Rectal smooth muscle tissue (tissue), 1 donor: ENCODE measurements at regions not wholly inside any gene's neighbourhood (a gene's known extent, or its start where the extent isn't known, plus 50 kb on each side); places are given as distances from the start of the nearest gene placed in this dataset.

Source experiments
- H3K27ac ChIP-seq: one replicate; pipeline ENCODE4 v1.7.0; 2013; ENCODE audit warnings: low read depth, low read length, inconsistent platforms
- H3K27me3 ChIP-seq: one replicate; pipeline ENCODE4 v1.7.0; 2013; ENCODE audit warnings: low read length; ENCODE audit not compliant: control insufficient read depth, insufficient read depth
- H3K36me3 ChIP-seq: one replicate; pipeline ENCODE4 v1.7.0; 2013; ENCODE audit warnings: low read length; ENCODE audit not compliant: control insufficient read depth, insufficient read depth
- H3K4me1 ChIP-seq: one replicate; pipeline ENCODE4 v1.7.0; 2013; ENCODE audit warnings: low read length; ENCODE audit not compliant: control insufficient read depth, insufficient read depth
- H3K4me3 ChIP-seq: one replicate; pipeline ENCODE4 v1.7.0; 2013; ENCODE audit warnings: low read length
- H3K9ac ChIP-seq: one replicate; pipeline ENCODE4 v1.7.0; 2013; ENCODE audit warnings: low read length

GRCh38 chr4:160224049-160224448 lies 1121.2 kb downstream of the RAPGEF2 start:
- Histone ChIP-seq H3K9ac (no peak overlapping the region), H3K36me3 (no peaks in the 10 kb centered on the region), H3K27me3 (no peaks in the 10 kb centered on the region), H3K4me1 (no peaks in the 10 kb centered on the region), H3K4me3 (no peak overlapping the region), H3K27ac (no peak overlapping the region)

DNA sequence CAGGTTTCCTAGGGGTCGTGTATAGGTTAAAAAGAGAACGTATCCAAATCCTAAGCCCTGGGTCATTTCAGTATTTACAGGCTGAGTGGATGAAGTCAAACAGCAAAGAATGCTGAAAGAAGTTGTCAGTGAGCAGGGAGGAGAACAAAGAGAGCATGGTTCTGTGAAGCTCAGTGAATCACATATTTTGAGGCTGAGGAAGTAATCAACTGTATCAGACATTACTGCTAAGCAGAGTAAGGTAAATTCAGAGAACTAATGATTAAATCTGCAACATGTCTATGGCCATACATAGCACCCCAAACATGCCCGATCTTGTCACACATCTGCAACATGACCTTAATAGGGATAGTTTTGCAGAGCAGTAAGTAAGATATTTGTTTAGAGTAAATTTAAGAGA lies 1130.3 kb downstream of the RAPGEF2 start:
- H3K4me1 ChIP-seq: no peaks in the 10 kb centered on the region
- no peaks in the 10 kb centered on the region for H3K27me3 ChIP-seq
- no peak overlapping the region for H3K9ac ChIP-seq
- no peak overlapping the region for H3K27ac ChIP-seq
- no peaks in the 10 kb centered on the region for H3K36me3 ChIP-seq
- no peak overlapping the region for H3K4me3 ChIP-seq

GRCh38 chr4:160235285-160235684 lies 1132.4 kb downstream of the RAPGEF2 start:
- Histone ChIP-seq H3K36me3 (no peaks in the 10 kb centered on the region), H3K27me3 (no peaks in the 10 kb centered on the region), H3K4me1 (no peaks in the 10 kb centered on the region), H3K4me3 (no peak overlapping the region), H3K9ac (no peak overlapping the region), H3K27ac (no peak overlapping the region)

GRCh38 chr4:160235771-160236170 lies 1132.9 kb downstream of the RAPGEF2 start:
- Histone ChIP-seq H3K36me3 (no peaks in the 10 kb centered on the region), H3K4me3 (no peak overlapping the region)

GRCh38 chr4:160238790-160239189 lies 1135.9 kb downstream of the RAPGEF2 start:
- Histone ChIP-seq H3K27ac (no peak overlapping the region), H3K9ac (no peak overlapping the region), H3K4me3 (no peak overlapping the region), H3K4me1 (no peaks in the 10 kb centered on the region), H3K36me3 (no peaks in the 10 kb centered on the region), H3K27me3 (no peaks in the 10 kb centered on the region)

More at GRCh38 chr4:160235771-160236170, 1132.9 kb downstream of the RAPGEF2 start:
- Histone ChIP-seq H3K9ac (no peak overlapping the region), H3K4me1 (no peaks in the 10 kb centered on the region), H3K27me3 (no peaks in the 10 kb centered on the region), H3K27ac (no peak overlapping the region)

GRCh38 chr4:160247091-160247656 lies 1144.3 kb downstream of the RAPGEF2 start:
- Histone ChIP-seq H3K9ac (no peak overlapping the region), H3K36me3 (no peaks in the 10 kb centered on the region)

DNA sequence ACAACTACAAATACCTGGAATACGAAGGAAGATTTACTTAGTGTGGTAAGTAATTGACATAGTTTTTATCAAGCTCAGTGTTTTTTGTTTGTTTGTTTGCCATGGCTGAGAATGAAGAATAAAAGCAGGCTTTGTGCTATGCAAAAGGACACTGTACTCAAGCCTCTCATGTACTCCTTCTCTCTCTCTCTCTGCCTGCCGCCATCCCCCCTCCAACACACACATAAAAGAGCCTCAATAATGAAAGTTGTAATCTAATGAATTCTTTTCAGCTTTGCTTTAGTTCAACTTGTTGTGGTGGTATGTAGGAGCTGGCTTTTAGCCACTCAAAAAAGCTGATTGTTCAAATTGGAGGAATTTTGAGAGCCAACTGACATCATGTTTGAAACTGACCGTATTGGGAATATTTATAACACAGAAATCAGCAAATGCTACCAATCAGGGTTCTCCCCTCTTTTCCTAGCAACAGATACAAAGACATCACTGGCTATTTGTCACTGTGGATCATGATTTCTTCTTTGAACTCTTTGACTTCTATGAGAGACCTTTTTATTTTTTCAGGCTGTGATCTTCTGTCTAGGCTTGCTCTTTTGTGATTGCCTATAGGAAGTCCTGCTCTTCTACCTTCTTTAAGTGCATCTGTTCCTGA lies 1148.8 kb downstream of the RAPGEF2 start:
- Histone ChIP-seq H3K27ac (no peak overlapping the region), H3K27me3 (no peaks in the 10 kb centered on the region), H3K4me1 (no peaks in the 10 kb centered on the region), H3K9ac (no peak overlapping the region), H3K36me3 (no peaks in the 10 kb centered on the region), H3K4me3 (no peak overlapping the region)

More at GRCh38 chr4:160247091-160247656, 1144.3 kb downstream of the RAPGEF2 start:
- Histone ChIP-seq H3K4me3 (no peak overlapping the region), H3K27ac (no peak overlapping the region), H3K27me3 (no peaks in the 10 kb centered on the region), H3K4me1 (no peaks in the 10 kb centered on the region)

DNA sequence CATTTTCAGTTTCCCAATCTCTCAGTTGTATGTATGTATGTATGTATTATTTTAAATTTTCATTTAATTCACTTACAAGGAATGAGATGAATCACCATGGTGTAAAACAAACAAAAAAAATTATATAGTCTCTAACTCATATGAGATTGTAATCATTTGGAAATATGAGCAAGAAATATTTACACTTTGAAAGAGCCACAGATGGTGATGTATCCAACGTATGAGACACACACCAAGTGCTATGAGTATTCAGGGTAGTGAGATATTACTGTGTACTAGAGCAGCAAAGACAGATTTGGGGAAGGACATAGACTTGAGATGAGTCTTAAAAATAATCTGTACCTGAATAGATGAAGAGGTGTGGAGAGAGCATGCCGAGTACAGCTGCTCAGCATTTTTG lies 1154.4 kb downstream of the RAPGEF2 start:
- H3K27ac ChIP-seq: no peak overlapping the region
- no peaks in the 10 kb centered on the region for H3K36me3 ChIP-seq
- no peaks in the 10 kb centered on the region for H3K4me1 ChIP-seq
- H3K9ac ChIP-seq: no peak overlapping the region
- H3K4me3 ChIP-seq: no peak overlapping the region
- H3K27me3 ChIP-seq: no peaks in the 10 kb centered on the region

- Histone ChIP-seq H3K36me3 (no peaks in the 10 kb centered on the region), H3K27ac (no peak overlapping the region), H3K9ac (no peak overlapping the region), H3K27me3 (no peaks in the 10 kb centered on the region), H3K4me3 (no peak overlapping the region), H3K4me1 (no peaks in the 10 kb centered on the region)
These were observed 1162.1 kb downstream of the RAPGEF2 start for GRCh38 chr4:160265014-160265413.

DNA sequence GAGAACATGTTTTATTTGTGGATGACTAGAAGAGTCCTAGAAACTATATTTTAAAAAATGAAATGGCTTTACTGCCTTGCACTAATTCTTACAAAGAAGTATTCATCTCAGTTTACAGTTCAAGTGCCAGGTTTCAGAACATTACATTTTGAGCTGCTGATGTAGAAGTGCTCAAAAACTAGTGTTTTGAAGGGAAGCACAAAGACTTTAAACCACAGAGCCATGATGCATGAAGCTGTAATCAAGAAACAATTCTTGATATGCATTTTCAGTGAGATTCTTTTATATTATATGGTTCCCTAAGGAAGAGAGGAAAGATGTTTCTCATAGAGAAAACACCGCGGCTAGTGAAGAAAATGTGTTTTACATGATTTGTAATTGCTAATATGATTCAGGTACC lies 1163.0 kb downstream of the RAPGEF2 start:
- no peaks in the 10 kb centered on the region for H3K27me3 ChIP-seq
- H3K9ac ChIP-seq: no peak overlapping the region
- H3K4me1 ChIP-seq: no peaks in the 10 kb centered on the region
- no peak overlapping the region for H3K4me3 ChIP-seq
- H3K27ac ChIP-seq: no peak overlapping the region
- H3K36me3 ChIP-seq: no peaks in the 10 kb centered on the region

DNA sequence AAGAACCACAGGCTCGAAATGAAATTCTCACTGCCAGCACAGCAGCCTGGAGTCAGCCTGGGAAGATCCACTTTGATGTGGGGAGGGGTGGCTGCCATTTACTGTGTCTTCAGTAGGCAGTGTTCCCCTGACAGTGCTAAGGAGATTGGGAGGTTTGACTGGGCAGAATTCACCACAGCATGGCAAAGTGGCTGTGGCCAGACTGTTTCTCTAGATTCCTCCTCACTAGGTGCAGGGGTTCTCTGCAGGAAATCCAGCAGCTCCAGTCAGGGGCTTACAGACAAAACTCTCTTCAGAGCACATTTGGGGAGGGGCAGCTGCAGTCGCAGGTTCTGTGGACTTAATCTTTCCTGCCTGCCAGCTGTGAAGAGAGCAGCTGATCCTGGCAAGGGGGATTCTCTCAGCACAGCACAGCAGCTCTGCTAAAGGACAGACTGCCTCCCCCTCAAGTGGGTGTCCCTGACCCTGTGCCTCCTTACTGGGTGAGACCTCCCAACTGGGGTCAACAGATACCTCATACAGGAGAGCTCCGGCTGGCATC lies 1174.0 kb downstream of the RAPGEF2 start:
- no peaks in the 10 kb centered on the region for H3K4me1 ChIP-seq
- H3K36me3 ChIP-seq: no peaks in the 10 kb centered on the region
- H3K4me3 ChIP-seq: no peak overlapping the region
- no peaks in the 10 kb centered on the region for H3K27me3 ChIP-seq
- H3K27ac ChIP-seq: no peak overlapping the region
- no peak overlapping the region for H3K9ac ChIP-seq

DNA sequence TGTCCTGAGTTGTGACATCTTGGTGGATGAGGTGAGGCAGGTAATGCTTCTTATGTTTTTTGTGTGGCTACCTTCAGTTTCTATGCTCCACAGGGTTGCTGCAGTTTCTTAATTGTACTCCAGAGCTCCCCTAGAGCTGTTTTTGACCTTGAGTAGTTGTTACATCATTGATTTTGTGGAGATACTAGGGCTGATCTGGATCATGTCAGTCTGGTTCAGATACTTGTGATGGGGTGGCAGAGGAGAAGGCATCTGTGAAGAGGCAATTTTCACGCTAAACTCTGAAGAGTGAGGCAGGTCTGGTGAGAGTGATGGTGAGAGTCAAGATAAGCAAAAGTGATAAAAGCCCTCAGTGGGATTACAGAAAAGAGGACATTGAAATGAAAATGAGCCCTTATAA lies 1180.2 kb downstream of the RAPGEF2 start:
- H3K9ac ChIP-seq: no peak overlapping the region
- no peak overlapping the region for H3K27ac ChIP-seq
- no peaks in the 10 kb centered on the region for H3K4me1 ChIP-seq
- H3K27me3 ChIP-seq: no peaks in the 10 kb centered on the region
- H3K36me3 ChIP-seq: no peaks in the 10 kb centered on the region
- H3K4me3 ChIP-seq: no peak overlapping the region

DNA sequence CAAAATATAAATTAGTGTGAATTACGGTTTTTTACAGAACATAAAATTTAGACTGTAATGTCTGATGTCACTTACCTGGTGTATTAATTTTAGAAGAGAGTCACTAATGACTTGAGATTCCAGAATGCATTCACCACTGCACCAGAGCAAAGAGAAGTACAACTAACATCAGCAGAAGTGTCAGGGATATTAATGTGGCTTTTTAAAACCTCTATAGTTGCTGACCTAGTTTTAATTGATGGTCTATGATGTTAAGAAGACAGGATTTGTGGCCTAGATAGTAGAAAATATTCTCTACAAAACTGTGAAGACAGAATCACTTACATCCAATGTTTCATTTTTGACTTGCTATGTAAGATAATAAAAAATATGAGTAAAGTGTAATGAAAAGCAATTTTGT lies 1181.6 kb downstream of the RAPGEF2 start:
- H3K9ac ChIP-seq: no peak overlapping the region
- H3K36me3 ChIP-seq: no peaks in the 10 kb centered on the region
- H3K27ac ChIP-seq: no peak overlapping the region
- H3K4me3 ChIP-seq: no peak overlapping the region
- H3K27me3 ChIP-seq: no peaks in the 10 kb centered on the region
- no peaks in the 10 kb centered on the region for H3K4me1 ChIP-seq
